HG02571 (cell line): ENCODE measurements at regions not wholly inside any gene's neighbourhood (a gene's known extent, or its start where the extent isn't known, plus 50 kb on each side); places are given as distances from the start of the nearest gene placed in this dataset.
"Not testable (repeated sequence)": the region's sequence is repeated elsewhere in the genome, so short reads cannot be mapped to it uniquely, and the experiment has no call there.

Experiments used
- ATAC-seq: cut with Tn5 transposase; IDR thresholded peaks from one replicate; pipeline ENCODE4 v1.9.1; 2021; ENCODE audit warnings: mild to moderate bottlenecking, moderate library complexity; ENCODE audit not compliant: unreplicated experiment

- no peak for ATAC-seq
These were observed 307.3 kb upstream of the ERCC4 start for GRCh38 chr16:13612623-13613022.

GRCh38 chr16:13613165-13613564 lies 306.8 kb upstream of the ERCC4 start:
- ATAC-seq = no peak

- no peak for ATAC-seq
These were observed 298.3 kb upstream of the ERCC4 start for GRCh38 chr16:13621639-13622038.

GRCh38 chr16:13628156-13628555 lies 291.8 kb upstream of the ERCC4 start:
- no peak for ATAC-seq

GRCh38 chr16:13629704-13630103 lies 290.2 kb upstream of the ERCC4 start:
- ATAC-seq = no peak

GRCh38 chr16:13630374-13630773 lies 289.6 kb upstream of the ERCC4 start:
- no peak for ATAC-seq

GRCh38 chr16:13631213-13631767 lies 288.7 kb upstream of the ERCC4 start:
- no peak for ATAC-seq

- ATAC-seq = no peak
These were observed 288.0 kb upstream of the ERCC4 start for GRCh38 chr16:13631916-13632315.

- not testable (repeated sequence) for ATAC-seq
These were observed 287.4 kb upstream of the ERCC4 start for GRCh38 chr16:13632504-13632903.

GRCh38 chr16:13633391-13633861 lies 286.5 kb upstream of the ERCC4 start:
- ATAC-seq = no peak

GRCh38 chr16:13634253-13634652 lies 285.7 kb upstream of the ERCC4 start:
- no peak for ATAC-seq

- no peak for ATAC-seq
These were observed 285.0 kb upstream of the ERCC4 start for GRCh38 chr16:13634959-13635358.

- no peak for ATAC-seq
These were observed 281.7 kb upstream of the ERCC4 start for GRCh38 chr16:13638218-13638617.

GRCh38 chr16:13643412-13643811 lies 276.5 kb upstream of the ERCC4 start:
- ATAC-seq = no peak

GRCh38 chr16:13645601-13646245 lies 274.2 kb upstream of the ERCC4 start:
- no peak for ATAC-seq

- no peak for ATAC-seq
These were observed 259.1 kb upstream of the ERCC4 start for GRCh38 chr16:13660807-13661206.

- ATAC-seq = no peak
These were observed 254.1 kb upstream of the ERCC4 start for GRCh38 chr16:13665876-13666275.

- ATAC-seq = no peak
These were observed 247.8 kb upstream of the ERCC4 start for GRCh38 chr16:13672196-13672595.

- no peak for ATAC-seq
These were observed 239.7 kb upstream of the ERCC4 start for GRCh38 chr16:13680021-13680889.

- no peak for ATAC-seq
These were observed 235.0 kb upstream of the ERCC4 start for GRCh38 chr16:13684819-13685563.

- no peak for ATAC-seq
These were observed 223.9 kb upstream of the ERCC4 start for GRCh38 chr16:13696017-13696416.
